A549 (cell line): ENCODE measurements at regions not wholly inside any gene's neighbourhood (a gene's known extent, or its start where the extent isn't known, plus 50 kb on each side); places are given as distances from the start of the nearest gene placed in this dataset.

Experiments
- CEBPB ChIP-seq, 2 experiments: fragments of >200 bp in 1 of 2; sonication (Bioruptor Twin) in 1 of 2; formaldehyde crosslinking in 1 of 2; IDR thresholded peaks; 2 replicates each; pipeline ENCODE4 v1.6.1; 2012 to 2016
- EP300 ChIP-seq, 2 experiments: fragments of >200 bp; sonication (Bioruptor Twin); formaldehyde crosslinking; IDR thresholded peaks; 2 replicates in 1 of 2; 3 replicates in 1 of 2; pipeline ENCODE4 v1.6.1; 2016 to 2017
- NFE2L2 ChIP-seq: fragments of 150-350 bp; conservative IDR thresholded peaks from 2 replicates; pipeline ENCODE4 v1.6.1; 2014; ENCODE audit warnings: low read length
- POLR2A ChIP-seq: IDR thresholded peaks from 2 replicates; pipeline ENCODE4 v1.6.1; 2012; ENCODE audit warnings: mild to moderate bottlenecking, low read length
- POLR2AphosphoS2 ChIP-seq: conservative IDR thresholded peaks from 2 replicates; pipeline ENCODE4 v1.6.1; 2012; ENCODE audit warnings: low read length, improper control_type of control experiment, inconsistent platforms
- RCOR1 ChIP-seq: fragments of 150-350 bp; IDR thresholded peaks from 2 replicates; pipeline ENCODE4 v1.6.1; 2014; ENCODE audit warnings: antibody characterized with exemption, low read length, low read depth
- RNF2 ChIP-seq: fragments of 200-600 bp; sonication (generic); IDR thresholded peaks from 2 replicates; pipeline ENCODE4 v1.6.1; 2016; ENCODE audit warnings: low read depth, mild to moderate bottlenecking, antibody characterized with exemption, moderate library complexity, borderline replicate concordance
- TF ChIP-seq, protein P1 (sequence below): fragments of >200 bp; sonication (Bioruptor Twin); formaldehyde crosslinking; IDR thresholded peaks from 3 replicates; pipeline ENCODE4 v1.5.1; 2016

DNA sequence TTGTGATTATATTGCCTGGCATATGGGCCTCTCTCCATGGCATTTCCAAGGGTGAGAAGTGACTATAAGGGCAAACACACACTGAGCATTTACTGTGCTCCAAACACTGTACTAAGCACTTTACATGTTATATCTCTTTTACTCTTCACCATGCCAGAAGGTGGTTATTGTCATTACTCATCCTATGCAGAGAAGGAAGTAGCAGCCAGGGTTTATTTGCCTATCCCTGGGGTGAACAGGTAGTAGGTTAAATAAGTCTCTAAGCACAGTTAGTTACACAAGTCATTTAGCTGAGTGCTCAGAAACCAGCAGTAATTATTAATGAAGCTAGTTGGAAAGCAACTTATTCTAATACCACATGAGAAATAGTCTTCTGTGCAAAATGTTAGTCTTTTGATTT lies 109.9 kb upstream of the SYNPR start:
- TF ChIP-seq RNF2 (no peak), RCOR1 (no peak), CEBPB (IDR thresholded peaks at IDR 0.05) (no peak), POLR2AphosphoS2 (no peak), POLR2A (no peak), NFE2L2 (no peak), EP300 (IDR thresholded peaks at IDR 0.05) (no peak)
- TF ChIP-seq, protein P1, sequence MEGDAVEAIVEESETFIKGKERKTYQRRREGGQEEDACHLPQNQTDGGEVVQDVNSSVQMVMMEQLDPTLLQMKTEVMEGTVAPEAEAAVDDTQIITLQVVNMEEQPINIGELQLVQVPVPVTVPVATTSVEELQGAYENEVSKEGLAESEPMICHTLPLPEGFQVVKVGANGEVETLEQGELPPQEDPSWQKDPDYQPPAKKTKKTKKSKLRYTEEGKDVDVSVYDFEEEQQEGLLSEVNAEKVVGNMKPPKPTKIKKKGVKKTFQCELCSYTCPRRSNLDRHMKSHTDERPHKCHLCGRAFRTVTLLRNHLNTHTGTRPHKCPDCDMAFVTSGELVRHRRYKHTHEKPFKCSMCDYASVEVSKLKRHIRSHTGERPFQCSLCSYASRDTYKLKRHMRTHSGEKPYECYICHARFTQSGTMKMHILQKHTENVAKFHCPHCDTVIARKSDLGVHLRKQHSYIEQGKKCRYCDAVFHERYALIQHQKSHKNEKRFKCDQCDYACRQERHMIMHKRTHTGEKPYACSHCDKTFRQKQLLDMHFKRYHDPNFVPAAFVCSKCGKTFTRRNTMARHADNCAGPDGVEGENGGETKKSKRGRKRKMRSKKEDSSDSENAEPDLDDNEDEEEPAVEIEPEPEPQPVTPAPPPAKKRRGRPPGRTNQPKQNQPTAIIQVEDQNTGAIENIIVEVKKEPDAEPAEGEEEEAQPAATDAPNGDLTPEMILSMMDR, result no peak
